Stimulated activated CD4-positive, alpha-beta T cell treated with anti-CD3 and anti-CD28 coated beads, Interleukin-12 subunit alpha, Interleukin-12 subunit beta, amount 100 ng/mL, for 48 hours (primary cell): ENCODE measurements at regions not wholly inside any gene's neighbourhood (a gene's known extent, or its start where the extent isn't known, plus 50 kb on each side); places are given as distances from the start of the nearest gene placed in this dataset.

Source experiments
- DNase-seq, 3 donors: peaks; one replicate each; pipeline ENCODE4 v3.0.0-alpha.2; 2020; ENCODE audit warnings: low read depth in 2 of 3, low spot score in 1 of 3

- no peak for DNase-seq
Observed at GRCh38 chr11:115718106-115718505, 213.9 kb upstream of the CADM1 start.

GRCh38 chr11:115716601-115717529 is 212.7 kb upstream of the CADM1 start:
- DNase-seq, result no peak

GRCh38 chr11:115716080-115716479 is 211.9 kb upstream of the CADM1 start:
- DNase-seq, result no peak

GRCh38 chr11:115715251-115715770 is 211.1 kb upstream of the CADM1 start:
- DNase-seq, result no peak

DNA sequence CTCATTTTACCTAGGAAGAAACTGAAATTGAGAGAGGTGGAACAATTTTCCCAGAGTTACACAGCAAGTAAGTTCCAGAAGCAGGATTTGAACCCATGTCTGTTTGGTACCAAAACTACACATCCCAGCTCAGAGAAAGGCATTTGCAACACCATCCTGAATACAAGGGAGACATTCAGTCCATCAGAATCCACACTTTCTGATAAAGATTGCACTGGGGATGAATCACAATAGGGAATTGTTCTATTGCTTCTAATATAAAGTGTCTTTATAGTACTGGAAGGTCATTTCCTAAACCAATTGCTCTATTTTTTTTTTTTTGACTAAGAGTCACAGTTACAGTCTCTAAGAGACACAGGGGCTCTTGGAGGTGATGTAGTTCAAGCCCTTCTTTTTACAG is 208.1 kb upstream of the CADM1 start:
- no peak for DNase-seq

- DNase-seq, result no peak
Observed at GRCh38 chr11:115710980-115711379, 206.8 kb upstream of the CADM1 start.

GRCh38 chr11:115710426-115710825 is 206.2 kb upstream of the CADM1 start:
- DNase-seq, result no peak

- no peak for DNase-seq
Observed at GRCh38 chr11:115709297-115709696, 205.1 kb upstream of the CADM1 start.

DNA sequence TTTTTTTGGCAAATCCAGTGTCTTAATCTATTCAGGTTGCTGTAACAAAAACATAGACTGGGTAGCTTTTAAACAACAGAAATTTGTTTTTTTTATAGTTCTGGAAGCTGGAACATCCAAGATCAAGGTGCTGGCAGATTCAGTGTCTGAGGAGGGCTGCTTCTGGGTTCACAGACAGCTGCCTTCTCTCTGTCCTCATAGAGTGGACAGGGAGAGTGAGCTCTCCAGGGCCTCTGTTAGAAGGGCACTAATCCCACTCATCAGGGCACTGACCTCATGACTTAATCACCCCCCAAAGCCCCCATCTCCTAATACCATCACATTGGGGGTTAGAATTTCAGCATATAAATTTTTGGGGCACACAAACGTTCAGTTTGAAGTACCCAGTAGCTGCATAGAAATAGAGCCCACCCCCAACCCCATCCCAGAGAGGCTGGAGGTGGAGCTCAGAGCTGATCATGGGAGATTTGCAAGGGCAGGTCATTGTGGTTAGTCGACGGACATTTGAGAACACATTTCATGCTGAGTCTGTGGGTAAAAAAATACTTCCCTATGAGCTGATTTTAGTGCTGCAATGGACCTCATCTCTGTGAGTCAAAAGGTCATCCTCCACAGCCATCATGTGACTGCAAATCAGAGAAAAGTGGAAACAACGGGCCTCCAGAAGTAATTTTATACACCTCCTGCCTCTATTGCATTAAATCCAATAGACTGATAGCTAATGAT is 203.1 kb upstream of the CADM1 start:
- DNase-seq, result no peak

- DNase-seq, result no peak
Observed at GRCh38 chr11:115706626-115707135, 202.5 kb upstream of the CADM1 start.

DNA sequence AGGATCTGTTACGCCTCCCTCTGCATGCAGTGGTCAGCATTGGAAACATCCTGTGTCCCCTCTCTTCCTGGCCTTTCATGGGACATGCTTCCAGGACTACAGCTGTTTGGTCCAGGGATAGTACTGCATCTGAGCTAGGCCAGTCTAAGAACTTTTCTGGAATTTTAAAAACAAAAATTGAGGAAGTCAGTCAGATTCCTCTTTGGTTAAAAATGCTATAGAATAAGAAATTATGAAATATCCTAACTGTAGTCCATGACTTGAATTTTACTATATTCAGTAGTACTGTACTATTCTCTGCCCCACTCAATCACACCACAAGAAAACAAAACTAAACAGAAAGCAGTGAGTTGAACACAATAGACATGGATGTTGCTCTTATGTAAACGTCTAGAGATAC is 201.0 kb upstream of the CADM1 start:
- DNase-seq, result no peak

DNA sequence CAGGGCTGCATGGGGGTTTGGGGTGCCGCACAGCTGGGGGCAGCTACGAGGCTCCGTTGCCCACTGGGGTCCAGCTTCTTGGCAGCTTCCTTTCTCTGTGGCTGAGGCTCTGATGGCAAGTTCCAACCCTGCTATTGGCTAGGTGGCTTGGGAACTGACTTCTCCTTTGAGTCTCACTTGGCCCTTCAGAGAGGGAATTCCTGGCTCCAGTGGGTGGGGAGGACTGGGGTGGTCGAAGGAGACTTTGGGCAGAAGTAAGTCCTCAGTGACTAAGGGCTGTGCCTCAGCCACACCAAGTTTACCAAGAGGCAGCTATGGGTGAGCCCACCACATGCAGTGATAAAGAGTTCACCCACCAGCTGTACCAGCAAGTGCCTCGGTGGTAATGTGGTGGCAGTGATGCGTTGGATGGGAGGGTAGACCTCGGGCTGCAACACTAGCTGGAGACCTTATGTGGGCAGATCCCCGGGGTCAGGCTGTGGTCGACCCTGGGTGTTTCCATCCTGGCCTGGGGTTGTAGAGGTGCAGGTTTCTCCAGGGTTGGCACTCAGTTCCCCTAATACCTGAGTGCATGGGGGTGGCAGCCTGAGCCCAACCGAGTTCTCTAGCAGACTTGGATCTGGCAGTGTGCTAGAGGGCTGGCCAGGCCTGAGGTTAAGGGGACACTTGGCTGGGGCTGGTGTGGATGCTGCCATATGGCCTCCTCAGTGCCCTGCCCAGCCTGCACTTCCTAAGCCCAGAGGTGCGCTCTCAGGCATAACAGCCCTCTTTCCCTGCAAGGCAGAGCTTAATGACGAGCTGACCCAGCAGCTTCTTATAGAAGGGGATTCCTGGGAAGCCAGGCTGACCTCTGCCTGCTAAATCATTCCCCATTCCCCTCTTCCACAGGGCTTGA is 197.0 kb upstream of the CADM1 start:
- DNase-seq, result no peak

- DNase-seq, result no peak
Observed at GRCh38 chr11:115700496-115700895, 196.3 kb upstream of the CADM1 start.

- DNase-seq, result no peak
Observed at GRCh38 chr11:115699733-115700132, 195.5 kb upstream of the CADM1 start.

DNA sequence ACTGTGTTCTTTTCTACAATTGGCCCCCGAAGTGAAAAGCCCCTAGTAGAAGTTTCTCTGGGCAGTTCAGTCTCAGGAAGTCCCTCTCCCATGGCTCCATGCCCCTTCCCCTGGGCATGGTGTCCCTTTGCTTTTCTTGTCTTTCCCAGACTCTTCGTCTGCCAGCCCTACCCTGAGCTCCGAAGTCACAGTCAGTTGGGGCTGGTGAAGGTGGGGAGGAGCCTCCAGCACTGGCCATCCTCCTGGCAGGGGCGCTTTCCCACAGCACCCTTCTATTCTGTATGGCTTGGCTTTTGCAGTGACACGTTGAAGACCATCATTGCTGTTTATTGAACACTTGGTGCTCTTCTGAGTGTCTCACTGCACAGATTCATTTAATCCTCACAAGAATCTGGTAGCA is 195.1 kb upstream of the CADM1 start:
- no peak for DNase-seq

- no peak for DNase-seq
Observed at GRCh38 chr11:115698243-115698642, 194.0 kb upstream of the CADM1 start.

GRCh38 chr11:115696563-115696962 is 192.3 kb upstream of the CADM1 start:
- DNase-seq, result no peak

GRCh38 chr11:115695677-115696364 is 191.6 kb upstream of the CADM1 start:
- DNase-seq, result no peak

DNA sequence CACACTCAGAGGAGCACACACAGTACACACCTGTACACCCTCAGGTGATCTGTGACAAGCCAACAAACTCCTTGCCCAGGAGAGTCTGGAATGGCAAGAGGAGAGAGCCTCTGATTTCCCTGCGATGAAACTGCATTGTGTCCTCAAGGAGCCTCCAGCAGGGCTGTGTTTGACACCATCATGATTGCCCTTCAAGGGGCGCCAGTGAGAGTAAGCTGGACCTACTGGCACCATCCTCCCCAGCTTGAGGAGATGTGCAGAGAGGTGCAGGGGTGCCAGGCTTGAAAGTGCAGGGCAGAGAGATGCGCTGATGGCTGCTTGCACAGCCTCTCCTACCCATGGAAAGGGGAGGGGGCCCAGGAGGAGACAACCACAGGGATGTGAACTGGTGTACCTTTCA is 188.8 kb upstream of the CADM1 start:
- DNase-seq, result no peak

DNA sequence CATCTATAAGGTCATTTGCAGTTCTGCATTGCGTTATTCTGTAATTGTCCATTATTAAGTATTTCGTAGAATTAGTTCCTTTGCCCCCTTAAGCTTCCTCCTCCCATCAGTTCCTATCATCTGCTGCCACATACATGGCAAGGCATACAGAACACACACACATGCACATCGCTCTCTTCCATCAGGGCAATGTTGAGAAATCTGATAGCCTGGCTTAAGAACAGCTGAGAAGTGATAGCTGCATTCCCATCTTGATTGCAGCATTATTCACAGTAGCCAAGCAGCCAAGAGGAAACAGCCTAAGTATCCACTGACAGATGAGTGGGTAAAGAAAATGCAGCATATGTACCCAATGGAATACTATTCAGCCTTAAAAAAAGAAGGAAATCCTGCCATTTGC is 186.8 kb upstream of the CADM1 start:
- DNase-seq, result no peak
